ENCODE measurements at regions not wholly inside any gene's neighbourhood (a gene's known extent, or its start where the extent isn't known, plus 50 kb on each side); places are given as distances from the start of the nearest gene placed in this dataset.

GRCh38 chr11:41789376-41789775, 329.9 kb upstream of the LRRC4C start:
- TF ChIP-seq CTCF (IDR thresholded peaks at IDR 0.05) = no peak
- TF ChIP-seq POLR2AphosphoS5 (IDR thresholded peaks at IDR 0.05) = no peak

Data from esophagus muscularis mucosa (tissue), 3 donors.